ENCODE measurements at regions not wholly inside any gene's neighbourhood (a gene's known extent, or its start where the extent isn't known, plus 50 kb on each side); places are given as distances from the start of the nearest gene placed in this dataset.

GRCh38 chr19:200203-200602 is 91.0 kb downstream of the PLPP2 start:
- DNase-seq, result peak; percentile 0
